ENCODE measurements at regions not wholly inside any gene's neighbourhood (a gene's known extent, or its start where the extent isn't known, plus 50 kb on each side); places are given as distances from the start of the nearest gene placed in this dataset.

DNA sequence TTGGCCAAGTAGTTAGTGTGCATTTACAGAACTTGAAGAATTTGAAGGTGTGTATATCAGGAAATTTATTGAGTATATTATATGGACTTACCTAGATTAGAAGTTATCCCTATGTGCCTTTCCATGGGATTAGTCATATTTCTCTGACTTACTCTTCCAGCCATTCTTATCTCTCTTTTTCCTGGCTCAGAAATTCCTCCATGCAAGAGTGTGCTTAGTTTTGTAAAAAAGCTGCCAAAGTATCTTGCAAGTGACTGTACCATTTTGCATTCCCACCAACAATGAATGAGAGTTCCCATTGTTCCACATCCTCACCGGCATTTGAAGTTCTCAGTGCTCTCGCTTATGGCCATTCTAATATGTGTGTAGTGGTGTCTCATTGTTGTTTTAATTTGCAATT, 82.2 kb upstream of the GUCA2B start:
- H2AFZ ChIP-seq (ENCODE audit: low read length) = no peak overlapping the region
- no peaks in the 10 kb centered on the region for H3K9me3 ChIP-seq (ENCODE audit: insufficient read depth, low read depth, low read length)
- H3K79me2 ChIP-seq (ENCODE audit: insufficient read depth, low read length) = no peaks in the 10 kb centered on the region
- no peaks in the 10 kb centered on the region for H3F3A ChIP-seq (ENCODE audit: low read depth)
- no peaks in the 10 kb centered on the region for H3K9me2 ChIP-seq (replicated peaks; ENCODE audit: low read depth, low read length)
- no peaks in the 10 kb centered on the region for H3K36me3 ChIP-seq (ENCODE audit: insufficient read depth, low read length)
- H4K20me1 ChIP-seq (ENCODE audit: insufficient read depth, low read length, poor library complexity, severe bottlenecking) = no peaks in the 10 kb centered on the region
- H3K4me2 ChIP-seq (ENCODE audit: low read depth, low read length, poor library complexity, severe bottlenecking) = no peak overlapping the region
- no peaks in the 10 kb centered on the region for H3K4me1 ChIP-seq (ENCODE audit: insufficient read depth, low read length, poor library complexity, severe bottlenecking)
- H3K27me3 ChIP-seq (ENCODE audit: insufficient read depth, low read length, poor library complexity, severe bottlenecking) = peaks cover 17% of the 10 kb centered on the region
- no peak overlapping the region for H3K9ac ChIP-seq (ENCODE audit: low read depth, low read length, poor library complexity, severe bottlenecking)
- TF ChIP-seq EZH2phosphoT487 (IDR thresholded peaks at IDR 0.05; ENCODE audit: borderline replicate concordance) = no peak
- TF ChIP-seq, protein P1, sequence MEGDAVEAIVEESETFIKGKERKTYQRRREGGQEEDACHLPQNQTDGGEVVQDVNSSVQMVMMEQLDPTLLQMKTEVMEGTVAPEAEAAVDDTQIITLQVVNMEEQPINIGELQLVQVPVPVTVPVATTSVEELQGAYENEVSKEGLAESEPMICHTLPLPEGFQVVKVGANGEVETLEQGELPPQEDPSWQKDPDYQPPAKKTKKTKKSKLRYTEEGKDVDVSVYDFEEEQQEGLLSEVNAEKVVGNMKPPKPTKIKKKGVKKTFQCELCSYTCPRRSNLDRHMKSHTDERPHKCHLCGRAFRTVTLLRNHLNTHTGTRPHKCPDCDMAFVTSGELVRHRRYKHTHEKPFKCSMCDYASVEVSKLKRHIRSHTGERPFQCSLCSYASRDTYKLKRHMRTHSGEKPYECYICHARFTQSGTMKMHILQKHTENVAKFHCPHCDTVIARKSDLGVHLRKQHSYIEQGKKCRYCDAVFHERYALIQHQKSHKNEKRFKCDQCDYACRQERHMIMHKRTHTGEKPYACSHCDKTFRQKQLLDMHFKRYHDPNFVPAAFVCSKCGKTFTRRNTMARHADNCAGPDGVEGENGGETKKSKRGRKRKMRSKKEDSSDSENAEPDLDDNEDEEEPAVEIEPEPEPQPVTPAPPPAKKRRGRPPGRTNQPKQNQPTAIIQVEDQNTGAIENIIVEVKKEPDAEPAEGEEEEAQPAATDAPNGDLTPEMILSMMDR (conservative IDR thresholded peaks at IDR 0.05; ENCODE audit: low read length) = no peak
- H3K4me3 ChIP-seq (ENCODE audit: low read length, poor library complexity, severe bottlenecking) = no peak overlapping the region

DNA sequence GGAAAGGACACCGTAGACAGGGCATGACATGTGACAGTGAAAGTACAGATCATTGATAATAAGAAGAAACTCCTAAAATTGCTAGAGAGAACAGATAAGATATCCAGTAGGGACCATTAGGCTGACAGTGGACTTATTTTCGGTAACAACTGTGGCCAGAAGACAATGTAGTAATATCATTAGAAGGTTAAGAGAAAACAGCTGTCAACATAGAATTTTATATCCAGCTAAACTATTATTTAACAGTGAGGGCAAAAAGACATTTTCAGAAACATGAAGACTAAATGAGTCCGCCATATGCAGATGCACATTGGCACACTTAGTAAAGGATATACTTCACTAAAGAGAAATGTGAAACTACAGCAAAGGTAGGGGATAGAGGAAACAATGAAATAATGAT, 95.4 kb upstream of the GUCA2B start:
- Histone ChIP-seq H3K4me2 (ENCODE audit: low read depth, low read length, poor library complexity, severe bottlenecking) (no peak overlapping the region), H3K79me2 (ENCODE audit: insufficient read depth, low read length) (no peaks in the 10 kb centered on the region), H3F3A (ENCODE audit: low read depth) (no peaks in the 10 kb centered on the region), H2AFZ (ENCODE audit: low read length) (no peak overlapping the region), H3K36me3 (ENCODE audit: insufficient read depth, low read length) (no peaks in the 10 kb centered on the region), H3K9ac (ENCODE audit: low read depth, low read length, poor library complexity, severe bottlenecking) (no peak overlapping the region), H3K4me3 (ENCODE audit: low read length, poor library complexity, severe bottlenecking) (no peak overlapping the region), H3K9me3 (ENCODE audit: insufficient read depth, low read depth, low read length) (peaks cover 4% of the 10 kb centered on the region; the same call in 1 of the 2 replicates), H3K9me2 (replicated peaks; ENCODE audit: low read depth, low read length) (no peaks in the 10 kb centered on the region), H4K20me1 (ENCODE audit: insufficient read depth, low read length, poor library complexity, severe bottlenecking) (no peaks in the 10 kb centered on the region), H3K27me3 (ENCODE audit: insufficient read depth, low read length, poor library complexity, severe bottlenecking) (no peaks in the 10 kb centered on the region), H3K4me1 (ENCODE audit: insufficient read depth, low read length, poor library complexity, severe bottlenecking) (no peaks in the 10 kb centered on the region)
- TF ChIP-seq EZH2phosphoT487 (IDR thresholded peaks at IDR 0.05; ENCODE audit: borderline replicate concordance) = no peak
- TF ChIP-seq, protein P1 (conservative IDR thresholded peaks at IDR 0.05; ENCODE audit: low read length) = no peak

DNA sequence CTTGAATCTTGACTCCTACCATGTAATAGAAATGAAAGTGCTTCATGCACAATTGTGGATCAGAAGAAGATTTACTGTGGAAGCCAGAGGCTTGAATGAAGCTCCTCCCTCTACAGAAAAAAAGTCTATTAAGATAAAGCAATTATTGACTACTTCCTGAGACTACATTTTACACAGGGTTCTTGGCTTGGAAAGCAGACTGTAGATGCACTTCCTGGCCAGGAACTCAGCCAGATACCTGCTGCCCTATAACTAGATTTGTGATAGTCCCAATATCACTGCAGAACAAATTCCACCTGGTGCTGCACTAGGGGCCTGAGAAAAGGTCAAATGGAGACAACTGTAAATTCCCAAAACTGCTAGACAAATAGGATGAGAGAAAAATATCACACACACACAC, 96.8 kb upstream of the GUCA2B start:
- H4K20me1 ChIP-seq (ENCODE audit: insufficient read depth, low read length, poor library complexity, severe bottlenecking) = no peaks in the 10 kb centered on the region
- H3F3A ChIP-seq (ENCODE audit: low read depth) = no peaks in the 10 kb centered on the region
- H3K79me2 ChIP-seq (ENCODE audit: insufficient read depth, low read length) = no peaks in the 10 kb centered on the region
- H3K4me2 ChIP-seq (ENCODE audit: low read depth, low read length, poor library complexity, severe bottlenecking) = no peak overlapping the region
- no peaks in the 10 kb centered on the region for H3K36me3 ChIP-seq (ENCODE audit: insufficient read depth, low read length)
- peaks cover 4% of the 10 kb centered on the region; the same call in 1 of the 2 replicates for H3K9me3 ChIP-seq (ENCODE audit: insufficient read depth, low read depth, low read length)
- H2AFZ ChIP-seq (ENCODE audit: low read length) = no peak overlapping the region
- no peaks in the 10 kb centered on the region for H3K9me2 ChIP-seq (replicated peaks; ENCODE audit: low read depth, low read length)
- no peak overlapping the region for H3K9ac ChIP-seq (ENCODE audit: low read depth, low read length, poor library complexity, severe bottlenecking)
- H3K27me3 ChIP-seq (ENCODE audit: insufficient read depth, low read length, poor library complexity, severe bottlenecking) = no peaks in the 10 kb centered on the region
- no peak overlapping the region for H3K4me3 ChIP-seq (ENCODE audit: low read length, poor library complexity, severe bottlenecking)
- TF ChIP-seq, protein P1 (conservative IDR thresholded peaks at IDR 0.05; ENCODE audit: low read length) = no peak
- TF ChIP-seq EZH2phosphoT487 (IDR thresholded peaks at IDR 0.05; ENCODE audit: borderline replicate concordance) = no peak
- no peaks in the 10 kb centered on the region for H3K4me1 ChIP-seq (ENCODE audit: insufficient read depth, low read length, poor library complexity, severe bottlenecking)

Measured in Loucy (cell line).